RWPE2 (cell line): ENCODE measurements at regions not wholly inside any gene's neighbourhood (a gene's known extent, or its start where the extent isn't known, plus 50 kb on each side); places are given as distances from the start of the nearest gene placed in this dataset.

Experiments used
- ATAC-seq: fragments of 200-7000 bp; cut with Tn5 transposase; 3 replicates; pipeline ENCODE4 v1.9.1; 2021; ENCODE audit warnings: low read depth
- DNase-seq: peaks from one replicate; pipeline ENCODE4 v3.0.0-alpha.2; 2020; ENCODE audit warnings: low spot score
- H3K27ac ChIP-seq: fragments of 450-650 bp; 2 replicates; pipeline ENCODE4 v1.5.1; 2017; ENCODE audit warnings: mild to moderate bottlenecking; ENCODE audit not compliant: poor library complexity, severe bottlenecking
- H3K27me3 ChIP-seq: fragments of 250-450 bp; sonication (Bioruptor Pico); 2 replicates; pipeline ENCODE4 v1.5.1; 2021; ENCODE audit warnings: mild to moderate bottlenecking, moderate library complexity; ENCODE audit not compliant: insufficient read depth, poor library complexity, severe bottlenecking
- H3K36me3 ChIP-seq: fragments of 250-450 bp; sonication (Bioruptor Pico); 2 replicates; pipeline ENCODE4 v1.5.1; 2020; ENCODE audit warnings: low read depth, mild to moderate bottlenecking, moderate library complexity
- H3K4me1 ChIP-seq: fragments of 250-450 bp; sonication (Bioruptor Pico); 2 replicates; pipeline ENCODE4 v1.5.1; 2021; ENCODE audit warnings: mild to moderate bottlenecking, moderate library complexity; ENCODE audit not compliant: insufficient read depth, poor library complexity, severe bottlenecking
- H3K4me3 ChIP-seq: fragments of 250-450 bp; sonication (Bioruptor Pico); 2 replicates; pipeline ENCODE4 v1.5.1; 2021; ENCODE audit warnings: mild to moderate bottlenecking, moderate library complexity; ENCODE audit not compliant: severe bottlenecking
- H3K9me3 ChIP-seq: fragments of 250-450 bp; sonication (Bioruptor Pico); 2 replicates; pipeline ENCODE4 v1.5.1; 2021; ENCODE audit warnings: mild to moderate bottlenecking, moderate library complexity; ENCODE audit not compliant: severe bottlenecking
- TF ChIP-seq, protein P1 (sequence below): fragments of 450-650 bp; IDR thresholded peaks from one replicate; pipeline ENCODE4 v1.5.1; 2017; ENCODE audit warnings: mild to moderate bottlenecking, moderate library complexity; ENCODE audit not compliant: poor library complexity, severe bottlenecking

DNA sequence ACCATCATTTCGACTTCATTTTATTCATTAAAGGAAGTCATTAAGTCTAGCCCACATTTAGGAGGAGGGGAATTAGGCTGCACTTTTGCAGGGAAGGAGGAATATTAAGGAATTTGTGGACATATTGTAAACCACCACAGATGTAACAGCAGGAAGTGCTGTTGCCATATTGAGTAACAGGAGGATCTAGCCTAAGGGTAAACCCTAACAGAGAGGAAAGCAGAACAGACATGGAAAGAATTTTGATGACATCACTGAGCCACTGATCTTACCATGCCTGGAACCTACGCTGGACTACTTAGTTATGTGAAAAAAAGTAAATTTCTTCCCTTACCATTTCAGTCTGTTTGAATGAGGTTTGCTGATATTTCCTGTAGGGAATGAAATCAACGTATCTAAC is 100.7 kb upstream of the ATF7IP start:
- ATAC-seq = no peak
- H3K27me3 ChIP-seq = no peaks in the 10 kb centered on the region

DNA sequence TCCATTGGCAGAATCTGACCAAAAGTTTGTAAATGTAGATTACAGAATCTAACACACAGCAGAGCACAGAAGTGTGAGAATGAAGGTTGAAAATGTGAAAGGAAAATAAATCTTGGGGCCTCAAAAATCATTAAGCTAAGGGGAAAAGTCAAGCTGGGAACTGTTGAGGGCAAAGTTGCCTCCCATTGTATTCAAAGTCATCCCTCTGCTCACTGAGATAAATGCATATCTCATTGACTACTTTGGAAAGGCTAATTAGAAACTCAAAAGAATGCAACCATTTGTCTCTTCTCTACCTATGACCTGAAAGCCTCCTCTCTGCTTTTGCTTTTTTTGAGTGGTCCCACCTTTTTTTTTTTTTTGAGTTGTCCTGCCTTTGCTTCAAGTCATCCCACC is 97.4 kb upstream of the ATF7IP start:
- TF ChIP-seq, protein P1, sequence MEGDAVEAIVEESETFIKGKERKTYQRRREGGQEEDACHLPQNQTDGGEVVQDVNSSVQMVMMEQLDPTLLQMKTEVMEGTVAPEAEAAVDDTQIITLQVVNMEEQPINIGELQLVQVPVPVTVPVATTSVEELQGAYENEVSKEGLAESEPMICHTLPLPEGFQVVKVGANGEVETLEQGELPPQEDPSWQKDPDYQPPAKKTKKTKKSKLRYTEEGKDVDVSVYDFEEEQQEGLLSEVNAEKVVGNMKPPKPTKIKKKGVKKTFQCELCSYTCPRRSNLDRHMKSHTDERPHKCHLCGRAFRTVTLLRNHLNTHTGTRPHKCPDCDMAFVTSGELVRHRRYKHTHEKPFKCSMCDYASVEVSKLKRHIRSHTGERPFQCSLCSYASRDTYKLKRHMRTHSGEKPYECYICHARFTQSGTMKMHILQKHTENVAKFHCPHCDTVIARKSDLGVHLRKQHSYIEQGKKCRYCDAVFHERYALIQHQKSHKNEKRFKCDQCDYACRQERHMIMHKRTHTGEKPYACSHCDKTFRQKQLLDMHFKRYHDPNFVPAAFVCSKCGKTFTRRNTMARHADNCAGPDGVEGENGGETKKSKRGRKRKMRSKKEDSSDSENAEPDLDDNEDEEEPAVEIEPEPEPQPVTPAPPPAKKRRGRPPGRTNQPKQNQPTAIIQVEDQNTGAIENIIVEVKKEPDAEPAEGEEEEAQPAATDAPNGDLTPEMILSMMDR = no peak
- no peak for ATAC-seq
- DNase-seq = no peak
- Histone ChIP-seq H3K27me3 (no peaks in the 10 kb centered on the region), H3K27ac (no peak overlapping the region), H3K4me1 (peaks cover 6% of the 10 kb centered on the region), H3K4me3 (no peak overlapping the region), H3K9me3 (no peaks in the 10 kb centered on the region), H3K36me3 (no peaks in the 10 kb centered on the region)

More for the DNA sequence above, 100.7 kb upstream of the ATF7IP start:
- DNase-seq = no peak
- H3K27ac ChIP-seq = no peak overlapping the region
- TF ChIP-seq, protein P1 = no peak
- H3K36me3 ChIP-seq = no peaks in the 10 kb centered on the region
- no peaks in the 10 kb centered on the region for H3K9me3 ChIP-seq
- no peak overlapping the region for H3K4me3 ChIP-seq
- peaks cover 12% of the 10 kb centered on the region for H3K4me1 ChIP-seq

DNA sequence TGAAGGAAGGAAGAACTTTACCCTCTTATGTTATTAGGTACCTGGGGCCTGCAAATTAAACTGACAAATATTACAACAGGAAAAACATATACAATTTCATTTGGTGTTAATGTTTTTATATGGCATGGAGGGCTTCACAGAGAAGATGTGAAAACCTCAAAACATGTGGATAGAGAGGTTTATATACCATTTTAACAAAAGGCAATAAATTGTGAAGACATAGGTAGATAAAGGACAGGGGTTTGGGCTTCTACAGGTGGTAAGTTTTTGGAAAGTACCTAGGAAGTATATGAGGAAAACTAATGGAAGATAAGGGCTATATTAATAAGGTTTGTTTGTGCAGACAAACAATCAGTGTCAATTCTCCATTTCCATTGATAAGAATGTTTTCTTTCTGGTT is 95.1 kb upstream of the ATF7IP start:
- Histone ChIP-seq H3K27me3 (no peaks in the 10 kb centered on the region), H3K9me3 (no peaks in the 10 kb centered on the region), H3K4me3 (no peak overlapping the region), H3K27ac (no peak overlapping the region), H3K4me1 (peaks cover 12% of the 10 kb centered on the region), H3K36me3 (no peaks in the 10 kb centered on the region)
- ATAC-seq (no peak), DNase-seq (no peak)
- TF ChIP-seq, protein P1 = no peak

DNA sequence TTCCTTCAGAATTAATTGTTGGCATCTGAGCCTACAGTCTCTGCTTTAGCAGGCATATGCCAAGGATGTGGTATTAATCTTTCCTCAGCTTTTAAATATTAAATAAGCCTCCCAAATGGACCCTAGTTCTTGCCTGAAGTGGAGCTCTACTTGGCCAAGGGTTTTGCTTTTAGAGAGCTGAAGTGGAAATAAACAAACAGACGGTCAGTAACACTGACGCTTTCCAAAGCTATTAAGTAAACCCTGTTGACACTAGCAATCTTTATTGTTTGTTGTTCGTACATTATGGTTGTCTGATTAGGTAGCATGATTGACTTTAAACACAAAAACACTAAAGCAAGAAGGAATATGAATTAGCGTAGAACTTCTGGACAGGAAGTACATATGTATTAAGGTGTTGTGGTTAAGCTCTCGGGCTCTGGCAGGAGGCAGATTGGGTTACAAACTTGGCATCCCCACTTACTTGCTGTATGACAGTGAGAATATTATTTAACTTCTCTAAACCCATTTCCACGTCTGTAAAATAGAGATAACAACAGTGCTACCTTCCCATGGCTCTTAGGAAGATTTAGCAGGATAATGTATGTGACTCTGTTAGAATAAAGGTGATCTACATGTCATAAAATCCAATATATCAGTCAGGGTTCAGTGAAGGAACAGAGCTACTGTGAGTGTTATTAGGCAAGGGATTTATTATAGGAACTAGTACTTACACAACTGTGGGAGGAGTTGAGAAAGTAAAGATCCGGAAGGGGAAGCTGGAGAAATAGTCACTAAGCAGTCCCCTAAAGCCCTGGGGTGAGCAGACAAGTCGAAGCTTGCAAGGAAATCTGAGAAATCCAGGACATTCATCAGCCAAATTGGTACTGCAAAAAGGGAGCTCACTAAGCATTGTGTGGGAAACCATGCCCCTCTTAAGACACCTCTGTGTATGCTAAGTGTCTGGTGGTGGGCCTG is 92.2 kb upstream of the ATF7IP start:
- Histone ChIP-seq H3K36me3 (no peaks in the 10 kb centered on the region), H3K4me3 (no peak overlapping the region), H3K4me1 (peaks cover 12% of the 10 kb centered on the region), H3K9me3 (no peaks in the 10 kb centered on the region), H3K27ac (peak overlapping the region; percentile 93), H3K27me3 (no peaks in the 10 kb centered on the region)
- ATAC-seq = peak; percentile 78
- no peak for DNase-seq
- TF ChIP-seq, protein P1 = no peak

DNA sequence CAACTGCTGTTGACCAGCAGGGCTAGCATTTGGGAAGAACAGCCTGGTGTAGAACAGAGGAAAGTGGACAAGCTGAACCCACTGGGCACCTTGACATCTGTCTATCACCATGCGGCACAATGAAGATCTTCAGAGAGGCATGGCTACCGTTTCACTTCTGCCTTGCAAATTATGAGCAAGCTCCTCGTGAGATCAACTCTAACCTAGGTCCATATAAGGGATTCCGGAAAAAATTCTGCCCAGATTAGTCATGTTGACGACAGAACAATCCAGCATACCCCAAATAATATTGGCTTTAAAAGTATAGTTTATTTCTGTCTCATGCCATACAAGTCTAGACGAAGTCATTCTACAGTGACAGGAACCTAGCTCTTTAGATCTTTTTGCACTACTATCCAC is 91.6 kb upstream of the ATF7IP start:
- Histone ChIP-seq H3K4me3 (no peak overlapping the region), H3K4me1 (peaks cover 12% of the 10 kb centered on the region), H3K36me3 (no peaks in the 10 kb centered on the region), H3K27me3 (no peaks in the 10 kb centered on the region), H3K9me3 (no peaks in the 10 kb centered on the region), H3K27ac (peak overlapping the region; percentile 93)
- no peak for DNase-seq
- ATAC-seq = peak; percentile 89
- TF ChIP-seq, protein P1 = no peak
